ENCODE measurements at regions not wholly inside any gene's neighbourhood (a gene's known extent, or its start where the extent isn't known, plus 50 kb on each side); places are given as distances from the start of the nearest gene placed in this dataset.

- no peak overlapping the region for H4K8ac ChIP-seq (ENCODE audit: low read depth in 2 of 2, low read length in 2 of 2)
- no peak overlapping the region for H3K27ac ChIP-seq (ENCODE audit: insufficient read depth, low read length)
- no peak overlapping the region for H4K5ac ChIP-seq (ENCODE audit: low read depth, low read length)
- no peaks in the 10 kb centered on the region for H3K36me3 ChIP-seq (ENCODE audit: control insufficient read depth, insufficient read depth, low read length)
- no peaks in the 10 kb centered on the region for H3K79me1 ChIP-seq (ENCODE audit: low read depth in 1 of 2, low read length in 2 of 2)
- no TSS peak for BruUV-seq (replicated peaks)
- WGBS, 2 experiments (ENCODE audit: extremely low coverage in 2 of 2, insufficient read length in 1 of 2): no CpG with 5 or more reads among the region's 11 CpGs
- POLR2A ChIA-PET (ENCODE audit: unreplicated experiment): no interaction called here
- H4K20me1 ChIP-seq (ENCODE audit: insufficient read depth, low read length): no peaks in the 10 kb centered on the region
- no peak overlapping the region for H3K4me3 ChIP-seq (ENCODE audit: insufficient read depth, low read depth, low read length)
- intact Hi-C loops (cut with micrococcal nuclease): no loop called here
- H3K23ac ChIP-seq (ENCODE audit: low read depth, low read length): no peak overlapping the region
- no peak overlapping the region for H2BK120ac ChIP-seq (ENCODE audit: low read depth, low read length)
- no peak overlapping the region for H2BK15ac ChIP-seq (ENCODE audit: low read depth, low read length)
- DNase-seq (no peak), ATAC-seq (ENCODE audit: low read depth) (no peak)
- no peak overlapping the region for H2AK9ac ChIP-seq (replicated peaks; ENCODE audit: low read depth, low read length, poor library complexity)
- H3K9ac ChIP-seq (ENCODE audit: low read depth, low read length): no peak overlapping the region
- TF ChIP-seq RCOR1 (IDR thresholded peaks at IDR 0.05; ENCODE audit: insufficient replicate concordance, low read length): no peak
- no peak for TF ChIP-seq POLR2A (IDR thresholded peaks at IDR 0.05; ENCODE audit: low read depth, low read length)
- no peak for TF ChIP-seq BHLHE40 (IDR thresholded peaks at IDR 0.05; ENCODE audit: low read depth, low read length)
- no peak for TF ChIP-seq FOS (IDR thresholded peaks at IDR 0.05; ENCODE audit: low read depth, low read length)
- no peak for TF ChIP-seq ELK1 (IDR thresholded peaks at IDR 0.05; ENCODE audit: borderline replicate concordance, low read depth, low read length)
- TF ChIP-seq RFX5 (IDR thresholded peaks at IDR 0.05; ENCODE audit: low read depth, low read length): no peak
- TF ChIP-seq, protein P1, sequence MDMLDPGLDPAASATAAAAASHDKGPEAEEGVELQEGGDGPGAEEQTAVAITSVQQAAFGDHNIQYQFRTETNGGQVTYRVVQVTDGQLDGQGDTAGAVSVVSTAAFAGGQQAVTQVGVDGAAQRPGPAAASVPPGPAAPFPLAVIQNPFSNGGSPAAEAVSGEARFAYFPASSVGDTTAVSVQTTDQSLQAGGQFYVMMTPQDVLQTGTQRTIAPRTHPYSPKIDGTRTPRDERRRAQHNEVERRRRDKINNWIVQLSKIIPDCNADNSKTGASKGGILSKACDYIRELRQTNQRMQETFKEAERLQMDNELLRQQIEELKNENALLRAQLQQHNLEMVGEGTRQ (IDR thresholded peaks at IDR 0.05; ENCODE audit: low read depth, low read length): no peak
- H4K91ac ChIP-seq (ENCODE audit: insufficient read depth, low read depth, low read length): no peak overlapping the region
- CTCF ChIA-PET: interaction anchor here (1.5 kb wide), 1 partner anchor 9 kb away, joined by 5 read pairs; no protein-coding TSS in a partner anchor
- H3K4me2 ChIP-seq (ENCODE audit: low read depth, low read length): no peak overlapping the region
- H2BK5ac ChIP-seq (ENCODE audit: low read depth, low read length, poor library complexity, severe bottlenecking): no peak overlapping the region
- no peak overlapping the region for H3K56ac ChIP-seq (ENCODE audit: extremely low read depth, insufficient read depth, low read length)
- H2BK20ac ChIP-seq (ENCODE audit: low read depth, low read length): no peak overlapping the region
- peaks cover 14% of the 10 kb centered on the region for H3K27me3 ChIP-seq (ENCODE audit: control insufficient read depth, insufficient read depth, low read length)
- H3K9me1 ChIP-seq (ENCODE audit: insufficient read depth, low read length): no peaks in the 10 kb centered on the region
- no peaks in the 10 kb centered on the region for H3K9me3 ChIP-seq (ENCODE audit: control insufficient read depth, insufficient read depth, low read length)
- in situ Hi-C loops (cut with MboI; ENCODE audit: low sequenced_read_pairs): no loop called here
- no peak overlapping the region for H3K14ac ChIP-seq (replicated peaks; ENCODE audit: low read depth, low read length)
- no peak overlapping the region for H2AK5ac ChIP-seq (ENCODE audit: low read depth, low read length)
- no peak overlapping the region for H2AFZ ChIP-seq (replicated peaks; ENCODE audit: low read length, poor library complexity)
- no peak overlapping the region for H3K4ac ChIP-seq (ENCODE audit: low read depth, low read length)
- dilution Hi-C loops (cut with HindIII; ENCODE audit: low sequenced_read_pairs, unreplicated experiment): no loop called here
- no peaks in the 10 kb centered on the region for H3K4me1 ChIP-seq (ENCODE audit: control insufficient read depth, insufficient read depth, low read length)
- H3K18ac ChIP-seq (ENCODE audit: low read depth, low read length): no peak overlapping the region
Measured at GRCh38 chr18:10400534-10401307, 53.7 kb upstream of the APCDD1 start.

All from IMR-90 (cell line).